GM18868 (cell line): ENCODE measurements at regions not wholly inside any gene's neighbourhood (a gene's known extent, or its start where the extent isn't known, plus 50 kb on each side); places are given as distances from the start of the nearest gene placed in this dataset.

Experiments
- ATAC-seq: cut with Tn5 transposase; IDR thresholded peaks from one replicate; pipeline ENCODE4 v1.9.1; 2021; ENCODE audit warnings: mild to moderate bottlenecking, moderate library complexity; ENCODE audit not compliant: unreplicated experiment

GRCh38 chr7:130989101-130989795, 255.2 kb upstream of the KLF14 start:
- ATAC-seq, result no peak

GRCh38 chr7:130990178-130990832, 256.3 kb upstream of the KLF14 start:
- no peak for ATAC-seq

- ATAC-seq, result peak; percentile 63
These were observed 259.8 kb upstream of the KLF14 start for GRCh38 chr7:130993671-130994365.

GRCh38 chr7:130994378-130995115, 260.5 kb upstream of the KLF14 start:
- ATAC-seq, result peak; percentile 43

- no peak for ATAC-seq
These were observed 261.5 kb upstream of the KLF14 start for GRCh38 chr7:130995252-130996081.

- ATAC-seq, result no peak
These were observed 262.3 kb upstream of the KLF14 start for GRCh38 chr7:130996205-130996832.

- ATAC-seq, result peak; percentile 40
These were observed 262.8 kb upstream of the KLF14 start for GRCh38 chr7:130996833-130997231.

GRCh38 chr7:130998993-130999602, 265.1 kb upstream of the KLF14 start:
- no peak for ATAC-seq

GRCh38 chr7:130999926-131000325, 265.9 kb upstream of the KLF14 start:
- ATAC-seq, result no peak

GRCh38 chr7:131000389-131000788, 266.4 kb upstream of the KLF14 start:
- ATAC-seq, result no peak

- ATAC-seq, result no peak
These were observed 266.9 kb upstream of the KLF14 start for GRCh38 chr7:131000873-131001272.

- no peak for ATAC-seq
These were observed 268.6 kb upstream of the KLF14 start for GRCh38 chr7:131002600-131002999.

- ATAC-seq, result no peak
These were observed 269.6 kb upstream of the KLF14 start for GRCh38 chr7:131003634-131004033.

GRCh38 chr7:131004371-131004770, 270.4 kb upstream of the KLF14 start:
- ATAC-seq, result no peak

- peak; percentile 38 for ATAC-seq
These were observed 273.7 kb upstream of the KLF14 start for GRCh38 chr7:131007439-131008330.

- ATAC-seq, result no peak
These were observed 275.1 kb upstream of the KLF14 start for GRCh38 chr7:131008840-131009711.

GRCh38 chr7:131010029-131010716, 276.2 kb upstream of the KLF14 start:
- ATAC-seq, result no peak
